ENCODE measurements at regions not wholly inside any gene's neighbourhood (a gene's known extent, or its start where the extent isn't known, plus 50 kb on each side); places are given as distances from the start of the nearest gene placed in this dataset.

DNA sequence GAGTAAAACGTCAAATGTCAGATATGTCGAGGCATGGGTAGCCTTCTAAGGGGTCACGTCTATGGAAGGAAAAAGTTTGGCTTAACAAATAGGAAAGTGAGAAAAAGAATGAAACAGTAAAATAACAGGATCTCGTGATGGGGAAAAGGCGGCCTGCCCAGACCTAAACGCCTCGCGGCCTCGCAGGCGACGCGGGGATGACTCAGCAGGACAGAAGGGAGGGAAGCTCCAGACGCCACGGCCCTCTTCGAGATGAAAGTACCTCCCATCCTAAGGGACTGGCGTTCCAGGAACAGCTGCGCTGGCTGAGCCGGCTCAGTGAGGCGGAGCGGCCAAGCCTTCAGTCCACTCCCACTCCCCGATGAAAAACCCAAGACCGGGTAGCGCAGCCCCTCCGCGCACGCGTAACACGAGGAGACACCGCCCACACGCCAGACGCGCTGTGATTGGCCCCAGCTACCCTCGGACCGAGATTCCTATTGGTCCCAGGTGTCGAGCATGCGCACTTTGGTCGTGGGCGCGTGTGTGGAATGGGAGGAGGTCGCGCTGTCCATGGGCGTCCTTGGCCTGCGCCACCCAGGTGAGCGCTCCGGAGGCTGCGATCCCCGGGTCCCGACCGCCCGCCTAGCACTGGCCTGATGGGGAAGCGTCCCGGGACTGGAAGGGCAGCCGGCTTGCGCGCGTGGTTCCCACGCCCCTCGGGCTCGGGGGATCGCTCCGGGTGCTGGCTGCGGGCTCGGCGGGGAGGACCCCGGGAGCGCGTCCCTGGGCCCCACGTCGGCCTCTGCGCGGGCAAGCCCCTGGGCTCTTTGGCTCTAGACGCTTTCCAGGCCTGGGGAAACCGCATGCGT lies 588.5 kb downstream of the MTRR start (continued):
- TF ChIP-seq ARID5B (CRISPR knock-in tag; IDR thresholded peaks at IDR 0.05): peak; percentile 16; the same call in 1 of the 2 replicates
- TF ChIP-seq ZBTB7A (CRISPR knock-in tag; IDR thresholded peaks at IDR 0.05): no peak
- TF ChIP-seq ZNF432 (CRISPR knock-in tag; IDR thresholded peaks at IDR 0.05; ENCODE audit: borderline replicate concordance): no peak
- no peak for TF ChIP-seq FIP1L1 (IDR thresholded peaks at IDR 0.05; ENCODE audit: borderline replicate concordance, insufficient read depth, low read depth, low read length)
- peak; percentile 77 for TF ChIP-seq ARID4A (CRISPR knock-in tag; IDR thresholded peaks at IDR 0.05; ENCODE audit: borderline replicate concordance)
- no peak for TF ChIP-seq HMG20B (CRISPR knock-in tag; conservative IDR thresholded peaks at IDR 0.05)
- TF ChIP-seq ZNF546 (CRISPR knock-in tag; conservative IDR thresholded peaks at IDR 0.05): peak; percentile 73; the same call in 1 of the 2 replicates
- TF ChIP-seq, protein P1, sequence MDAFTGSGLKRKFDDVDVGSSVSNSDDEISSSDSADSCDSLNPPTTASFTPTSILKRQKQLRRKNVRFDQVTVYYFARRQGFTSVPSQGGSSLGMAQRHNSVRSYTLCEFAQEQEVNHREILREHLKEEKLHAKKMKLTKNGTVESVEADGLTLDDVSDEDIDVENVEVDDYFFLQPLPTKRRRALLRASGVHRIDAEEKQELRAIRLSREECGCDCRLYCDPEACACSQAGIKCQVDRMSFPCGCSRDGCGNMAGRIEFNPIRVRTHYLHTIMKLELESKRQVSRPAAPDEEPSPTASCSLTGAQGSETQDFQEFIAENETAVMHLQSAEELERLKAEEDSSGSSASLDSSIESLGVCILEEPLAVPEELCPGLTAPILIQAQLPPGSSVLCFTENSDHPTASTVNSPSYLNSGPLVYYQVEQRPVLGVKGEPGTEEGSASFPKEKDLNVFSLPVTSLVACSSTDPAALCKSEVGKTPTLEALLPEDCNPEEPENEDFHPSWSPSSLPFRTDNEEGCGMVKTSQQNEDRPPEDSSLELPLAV (CRISPR knock-in tag; conservative IDR thresholded peaks at IDR 0.05; ENCODE audit: low read depth): no peak; the same call in 1 of the 2 replicates
- TF ChIP-seq, protein P2, sequence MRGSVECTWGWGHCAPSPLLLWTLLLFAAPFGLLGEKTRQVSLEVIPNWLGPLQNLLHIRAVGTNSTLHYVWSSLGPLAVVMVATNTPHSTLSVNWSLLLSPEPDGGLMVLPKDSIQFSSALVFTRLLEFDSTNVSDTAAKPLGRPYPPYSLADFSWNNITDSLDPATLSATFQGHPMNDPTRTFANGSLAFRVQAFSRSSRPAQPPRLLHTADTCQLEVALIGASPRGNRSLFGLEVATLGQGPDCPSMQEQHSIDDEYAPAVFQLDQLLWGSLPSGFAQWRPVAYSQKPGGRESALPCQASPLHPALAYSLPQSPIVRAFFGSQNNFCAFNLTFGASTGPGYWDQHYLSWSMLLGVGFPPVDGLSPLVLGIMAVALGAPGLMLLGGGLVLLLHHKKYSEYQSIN (CRISPR knock-in tag; IDR thresholded peaks at IDR 0.05; ENCODE audit: borderline replicate concordance): no peak
- TF ChIP-seq HOXA9 (CRISPR knock-in tag; IDR thresholded peaks at IDR 0.05; ENCODE audit: borderline replicate concordance): no peak
- TF ChIP-seq ZNF17 (CRISPR knock-in tag; IDR thresholded peaks at IDR 0.05): no peak
- TF ChIP-seq ETV5 (CRISPR knock-in tag; IDR thresholded peaks at IDR 0.05; ENCODE audit: borderline replicate concordance): no peak
- no peak for TF ChIP-seq ZNF550 (CRISPR knock-in tag; IDR thresholded peaks at IDR 0.05; ENCODE audit: borderline replicate concordance)
- TF ChIP-seq ZNF24 (IDR thresholded peaks at IDR 0.05): no peak
- TF ChIP-seq MAFK (conservative IDR thresholded peaks at IDR 0.05 in 1 of 2, IDR thresholded peaks at IDR 0.05 in 1 of 2; ENCODE audit: low read length in 2 of 2): peak; percentile 46 to 48; a peak in 3 of 4 replicates
- TF ChIP-seq ZNF382 (CRISPR knock-in tag; IDR thresholded peaks at IDR 0.05; ENCODE audit: borderline replicate concordance): no peak
- TF ChIP-seq ZFP41 (CRISPR knock-in tag; IDR thresholded peaks at IDR 0.05; ENCODE audit: borderline replicate concordance): no peak
